H1 (cell line): ENCODE measurements at regions not wholly inside any gene's neighbourhood (a gene's known extent, or its start where the extent isn't known, plus 50 kb on each side); places are given as distances from the start of the nearest gene placed in this dataset.

Experiments
- CBX8 ChIP-seq: fragments of 300-800, 300-1000 bp; sonication (generic); IDR thresholded peaks from 2 replicates; pipeline ENCODE4 v1.7.1; 2016; ENCODE audit warnings: low read depth, low read length, borderline replicate concordance
- JUN ChIP-seq: IDR thresholded peaks from 2 replicates; pipeline ENCODE4 v1.6.1; 2011; ENCODE audit warnings: low read depth, mild to moderate bottlenecking, improper control_type of control experiment, low read length
- POU5F1 ChIP-seq: IDR thresholded peaks from 2 replicates; pipeline ENCODE4 v1.6.1; 2011; ENCODE audit warnings: low read depth, mild to moderate bottlenecking, low read length, moderate library complexity
- RAD21 ChIP-seq, 2 experiments: IDR thresholded peaks in 1 of 2; conservative IDR thresholded peaks in 1 of 2; 2 replicates each; pipeline ENCODE4 v1.6.1; 2011; ENCODE audit warnings: low read depth in 2 of 2, low read length in 2 of 2, improper control_type of control experiment in 1 of 2, inconsistent platforms in 1 of 2, mild to moderate bottlenecking in 1 of 2, moderate library complexity in 1 of 2
- RNF2 ChIP-seq: fragments of 200-900, 300-1000 bp; sonication (generic); IDR thresholded peaks from 2 replicates; pipeline ENCODE4 v1.7.1; 2016; ENCODE audit warnings: borderline replicate concordance, low read depth, mild to moderate bottlenecking, antibody characterized with exemption, low read length; ENCODE audit not compliant: poor library complexity, severe bottlenecking; ENCODE audit errors: missing control alignments
- SIN3A ChIP-seq, 2 experiments: IDR thresholded peaks in 1 of 2; conservative IDR thresholded peaks in 1 of 2; 2 replicates each; pipeline ENCODE4 v1.6.1; 2011 to 2012; ENCODE audit warnings: low read length in 2 of 2, improper control_type of control experiment in 1 of 2, low read depth in 1 of 2, mild to moderate bottlenecking in 1 of 2
- SP1 ChIP-seq: IDR thresholded peaks from 2 replicates; pipeline ENCODE4 v1.6.1; 2011; ENCODE audit warnings: low read depth, low read length
- SP4 ChIP-seq: IDR thresholded peaks from 2 replicates; pipeline ENCODE4 v1.6.1; 2012; ENCODE audit warnings: low read length, inconsistent platforms
- TAF1 ChIP-seq: IDR thresholded peaks from 2 replicates; pipeline ENCODE4 v1.6.1; 2011; ENCODE audit warnings: mild to moderate bottlenecking, low read depth, low read length
- TAF7 ChIP-seq: optimal IDR thresholded peaks from 2 replicates; pipeline ENCODE3; 2011; ENCODE audit warnings: low read depth, mild to moderate bottlenecking, inconsistent platforms, low read length, moderate library complexity, borderline replicate concordance
- TCF12 ChIP-seq: IDR thresholded peaks from 2 replicates; pipeline ENCODE4 v1.6.1; 2011; ENCODE audit warnings: low read depth, mild to moderate bottlenecking, low read length
- TF ChIP-seq, protein P1 (sequence below), 3 experiments: IDR thresholded peaks; 1 replicate in 2 of 3; 2 replicates in 1 of 3; pipeline versions ENCODE4 v1.5.1 to v1.6.1; 2011; ENCODE audit warnings: low read length in 3 of 3, mild to moderate bottlenecking in 3 of 3, inconsistent platforms in 2 of 3, low read depth in 1 of 3, moderate library complexity in 1 of 3; ENCODE audit not compliant: insufficient read depth in 1 of 3; ENCODE audit errors: control extremely low read depth in 1 of 3
- TF ChIP-seq, protein P2 (sequence below): IDR thresholded peaks from 2 replicates; pipeline ENCODE4 v1.6.1; 2011; ENCODE audit warnings: low read depth, mild to moderate bottlenecking, low read length; ENCODE audit not compliant: insufficient read depth

DNA sequence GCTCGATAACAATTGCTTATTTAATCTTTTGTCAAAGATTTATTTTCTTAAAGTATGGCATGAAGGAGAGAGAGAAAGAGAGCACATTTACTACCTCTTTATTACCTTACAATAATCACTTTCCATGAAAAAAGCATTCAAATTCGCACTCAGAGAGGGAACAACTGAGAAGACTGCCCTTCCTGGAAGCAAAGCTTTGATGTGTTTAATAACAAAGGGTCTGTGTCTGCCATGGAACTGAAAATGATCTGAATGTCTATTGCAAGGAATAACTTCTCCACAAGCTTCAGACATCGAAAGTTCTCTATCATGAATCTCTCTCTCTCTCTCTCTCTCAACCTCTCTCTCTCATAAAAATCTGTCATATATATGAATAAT, 308.9 kb downstream of the HDGFL1 start:
- no peak for TF ChIP-seq POU5F1
- TF ChIP-seq, protein P1, sequence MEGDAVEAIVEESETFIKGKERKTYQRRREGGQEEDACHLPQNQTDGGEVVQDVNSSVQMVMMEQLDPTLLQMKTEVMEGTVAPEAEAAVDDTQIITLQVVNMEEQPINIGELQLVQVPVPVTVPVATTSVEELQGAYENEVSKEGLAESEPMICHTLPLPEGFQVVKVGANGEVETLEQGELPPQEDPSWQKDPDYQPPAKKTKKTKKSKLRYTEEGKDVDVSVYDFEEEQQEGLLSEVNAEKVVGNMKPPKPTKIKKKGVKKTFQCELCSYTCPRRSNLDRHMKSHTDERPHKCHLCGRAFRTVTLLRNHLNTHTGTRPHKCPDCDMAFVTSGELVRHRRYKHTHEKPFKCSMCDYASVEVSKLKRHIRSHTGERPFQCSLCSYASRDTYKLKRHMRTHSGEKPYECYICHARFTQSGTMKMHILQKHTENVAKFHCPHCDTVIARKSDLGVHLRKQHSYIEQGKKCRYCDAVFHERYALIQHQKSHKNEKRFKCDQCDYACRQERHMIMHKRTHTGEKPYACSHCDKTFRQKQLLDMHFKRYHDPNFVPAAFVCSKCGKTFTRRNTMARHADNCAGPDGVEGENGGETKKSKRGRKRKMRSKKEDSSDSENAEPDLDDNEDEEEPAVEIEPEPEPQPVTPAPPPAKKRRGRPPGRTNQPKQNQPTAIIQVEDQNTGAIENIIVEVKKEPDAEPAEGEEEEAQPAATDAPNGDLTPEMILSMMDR (IDR thresholded peaks at IDR 0.05; ENCODE audit: control extremely low read depth in 1 of 3, insufficient read depth in 1 of 3, low read depth in 1 of 3, low read length in 3 of 3): no peak
- TF ChIP-seq TCF12: no peak
- no peak for TF ChIP-seq RAD21 (IDR thresholded peaks at IDR 0.05 in 1 of 2, conservative IDR thresholded peaks at IDR 0.05 in 1 of 2; ENCODE audit: low read depth in 2 of 2, low read length in 2 of 2)
- no peak for TF ChIP-seq TAF1
- no peak for TF ChIP-seq SP4
- TF ChIP-seq, protein P2, sequence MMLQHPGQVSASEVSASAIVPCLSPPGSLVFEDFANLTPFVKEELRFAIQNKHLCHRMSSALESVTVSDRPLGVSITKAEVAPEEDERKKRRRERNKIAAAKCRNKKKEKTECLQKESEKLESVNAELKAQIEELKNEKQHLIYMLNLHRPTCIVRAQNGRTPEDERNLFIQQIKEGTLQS: no peak
- TF ChIP-seq TAF7: no peak
- TF ChIP-seq CBX8: no peak
- TF ChIP-seq SIN3A (conservative IDR thresholded peaks at IDR 0.05 in 1 of 2, IDR thresholded peaks at IDR 0.05 in 1 of 2; ENCODE audit: low read depth in 1 of 2, low read length in 2 of 2): no peak
- no peak for TF ChIP-seq SP1
- no peak for TF ChIP-seq JUN
- TF ChIP-seq RNF2: no peak
